CD4-positive, alpha-beta memory T cell (primary cell): ENCODE measurements at regions not wholly inside any gene's neighbourhood (a gene's known extent, or its start where the extent isn't known, plus 50 kb on each side); places are given as distances from the start of the nearest gene placed in this dataset.

Experiments used
- CTCF ChIA-PET: fragments of 350-600 bp; sonication (Branson Sonifier 250); formaldehyde crosslinking; loops from one replicate; lab custom pipeline; 2021; ENCODE audit warnings: inconsistent platforms; ENCODE audit not compliant: partially characterized antibody; lab: Charles Lee
- POLR2A ChIA-PET: fragments of 350-600 bp; sonication (Branson Sonifier 250); formaldehyde crosslinking; loops from one replicate; lab custom pipeline; 2021; ENCODE audit not compliant: partially characterized antibody; lab: Charles Lee
- DNase-seq, 5 donors: peaks; one replicate each; pipeline versions ENCODE4 v3.0.0 to v3.0.0-alpha.2; 2020 to 2022; ENCODE audit warnings: mixed read lengths in 1 of 5
- H3K27ac ChIP-seq: one replicate; pipeline ENCODE4 v1.7.0; 2013; ENCODE audit warnings: low read depth, low read length
- H3K27me3 ChIP-seq: 2 replicates; pipeline ENCODE4 v1.7.0; 2013; ENCODE audit warnings: mild to moderate bottlenecking, low read length, moderate library complexity; ENCODE audit not compliant: insufficient read depth
- H3K36me3 ChIP-seq: 2 replicates; pipeline ENCODE4 v1.7.0; 2013; ENCODE audit warnings: mild to moderate bottlenecking, low read length, moderate library complexity; ENCODE audit not compliant: insufficient read depth
- H3K4me1 ChIP-seq: 2 replicates; pipeline ENCODE4 v1.7.0; 2013; ENCODE audit warnings: mild to moderate bottlenecking, low read length, moderate library complexity; ENCODE audit not compliant: insufficient read depth
- H3K4me3 ChIP-seq, 2 donors: one replicate each; pipeline ENCODE4 v1.7.0; 2013; ENCODE audit warnings: low read length in 2 of 2, mild to moderate bottlenecking in 1 of 2
- H3K9me3 ChIP-seq, 2 donors: one replicate each; pipeline ENCODE4 v1.7.0; 2013; ENCODE audit warnings: low read length in 2 of 2, control low read depth in 1 of 2; ENCODE audit not compliant: control insufficient read depth in 1 of 2
- H3K27ac Mint-ChIP-seq, 7 donors: one replicate each; pipeline ENCODE4 v1.8.0; 2020 to 2021; ENCODE audit warnings: mixed read lengths in 7 of 7, mild to moderate bottlenecking in 6 of 7, inconsistent platforms in 3 of 7, moderate library complexity in 3 of 7
- H3K27me3 Mint-ChIP-seq, 2 donors: one replicate each; pipeline ENCODE4 v1.8.0; 2020 to 2021; ENCODE audit warnings: mixed read lengths in 2 of 2
- H3K36me3 Mint-ChIP-seq, 2 donors: one replicate each; pipeline ENCODE4 v1.8.0; 2020 to 2021; ENCODE audit warnings: mixed read lengths in 2 of 2, inconsistent platforms in 1 of 2, mild to moderate bottlenecking in 1 of 2
- H3K4me1 Mint-ChIP-seq, 4 donors: one replicate each; pipeline ENCODE4 v1.8.0; 2020 to 2021; ENCODE audit warnings: mixed read lengths in 4 of 4, mild to moderate bottlenecking in 1 of 4
- H3K4me3 Mint-ChIP-seq, 8 donors: one replicate each; pipeline ENCODE4 v1.8.0; 2020 to 2021; ENCODE audit warnings: mixed read lengths in 8 of 8, mild to moderate bottlenecking in 7 of 8, moderate library complexity in 6 of 8, inconsistent platforms in 3 of 8
- H3K9me3 Mint-ChIP-seq, 8 donors: one replicate each; pipeline ENCODE4 v1.8.0; 2020 to 2021; ENCODE audit warnings: mixed read lengths in 8 of 8, mild to moderate bottlenecking in 5 of 8, inconsistent platforms in 3 of 8, moderate library complexity in 1 of 8
- intact Hi-C: fragments of 100-400 bp; cut with micrococcal nuclease; formaldehyde crosslinking; loops from one replicate; pipeline ENCODE4 v1.15.1; 2023

DNA sequence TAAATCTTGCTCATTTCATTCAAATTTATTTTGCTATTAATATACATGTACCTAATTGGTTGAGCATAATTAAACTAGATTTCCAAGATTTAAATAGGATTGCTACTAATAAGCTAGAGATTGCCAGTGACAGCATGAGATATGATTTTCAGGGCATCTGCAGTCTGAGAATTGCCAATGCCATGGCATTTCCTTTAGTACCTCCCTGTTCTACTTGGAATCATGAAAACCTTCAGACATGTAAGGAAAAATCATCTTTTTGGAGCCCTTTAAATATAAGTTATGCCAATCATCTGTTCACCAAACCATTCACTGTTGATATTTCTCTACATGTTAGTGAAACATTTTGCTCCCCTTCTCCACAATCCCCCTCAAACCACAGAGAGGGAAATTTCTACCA lies 691.4 kb downstream of the DNAH5 start:
- CTCF ChIA-PET = no interaction called here
- Histone ChIP-seq H3K4me3 (no peak overlapping the region), H3K4me1 (no peaks in the 10 kb centered on the region), H3K9me3 (no peaks in the 10 kb centered on the region), H3K27ac (no peak overlapping the region), H3K36me3 (no peaks in the 10 kb centered on the region), H3K27me3 (no peaks in the 10 kb centered on the region)
- no peaks in the 10 kb centered on the region for H3K36me3 Mint-ChIP-seq
- H3K9me3 Mint-ChIP-seq = peaks cover 0 to 22% (median 10%) of the 10 kb centered on the region in 8 donors
- H3K27me3 Mint-ChIP-seq = no peaks in the 10 kb centered on the region
- POLR2A ChIA-PET = no interaction called here
- no peak overlapping the region for H3K4me3 Mint-ChIP-seq
- intact Hi-C loops = no loop called here
- no peak for DNase-seq
- no peaks in the 10 kb centered on the region for H3K4me1 Mint-ChIP-seq
- H3K27ac Mint-ChIP-seq = no peak overlapping the region

GRCh38 chr5:13252699-13253098 lies 691.8 kb downstream of the DNAH5 start:
- H3K9me3 Mint-ChIP-seq = peaks cover 0 to 19% (median 10%) of the 10 kb centered on the region in 8 donors
- H3K4me3 Mint-ChIP-seq = no peak overlapping the region
- CTCF ChIA-PET = no interaction called here
- intact Hi-C loops = no loop called here
- H3K27me3 Mint-ChIP-seq = no peaks in the 10 kb centered on the region
- H3K27me3 ChIP-seq = no peaks in the 10 kb centered on the region
- no peak overlapping the region for H3K27ac ChIP-seq
- H3K36me3 Mint-ChIP-seq = no peaks in the 10 kb centered on the region
- H3K9me3 ChIP-seq = no peaks in the 10 kb centered on the region
- POLR2A ChIA-PET = no interaction called here
- H3K4me3 ChIP-seq = no peak overlapping the region
- H3K4me1 ChIP-seq = no peaks in the 10 kb centered on the region
- DNase-seq = no peak
- H3K36me3 ChIP-seq = no peaks in the 10 kb centered on the region
- H3K4me1 Mint-ChIP-seq = no peaks in the 10 kb centered on the region
- no peak overlapping the region for H3K27ac Mint-ChIP-seq

DNA sequence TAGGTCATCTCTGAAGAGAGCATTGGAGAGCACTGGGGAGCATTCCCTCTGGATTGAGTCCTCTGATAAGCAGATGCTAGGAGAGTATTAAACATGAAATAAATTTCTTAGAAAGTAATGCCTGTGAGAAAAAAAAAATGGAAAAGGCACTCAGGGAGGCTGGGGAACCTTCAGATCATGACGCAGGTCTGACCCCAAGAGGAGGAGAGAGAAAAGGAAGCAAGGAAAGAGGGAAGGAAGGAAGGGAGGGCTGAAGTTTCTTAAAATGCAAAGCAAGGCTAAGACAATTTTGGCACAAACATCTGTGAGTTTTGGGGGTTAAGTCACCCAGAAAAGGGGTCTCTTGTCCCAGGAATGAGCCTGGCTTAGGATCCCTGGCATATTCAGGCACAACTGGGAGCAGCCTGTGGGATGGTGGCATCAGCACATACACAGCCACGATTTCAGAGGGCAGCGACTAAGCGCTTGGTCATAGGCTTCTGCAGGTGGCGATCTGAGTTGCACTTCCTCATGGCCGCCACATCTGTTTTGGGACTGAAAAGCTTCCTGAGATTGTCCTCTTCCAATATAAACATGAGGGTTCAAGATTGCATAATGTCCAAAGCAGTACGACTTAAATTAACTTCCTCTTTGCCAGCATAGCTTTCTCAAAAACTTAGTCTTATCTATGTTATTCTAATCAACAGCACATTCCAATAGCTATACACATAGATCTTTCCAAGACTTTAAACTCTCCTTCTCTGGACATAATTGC lies 692.7 kb downstream of the DNAH5 start:
- H3K36me3 ChIP-seq = no peaks in the 10 kb centered on the region
- Mint-ChIP-seq H3K27me3 (no peaks in the 10 kb centered on the region), H3K9me3 (peaks cover 0 to 16% (median 10%) of the 10 kb centered on the region in 8 donors), H3K27ac (no peak overlapping the region), H3K4me3 (no peak overlapping the region), H3K4me1 (no peaks in the 10 kb centered on the region), H3K36me3 (no peaks in the 10 kb centered on the region)
- H3K4me1 ChIP-seq = no peaks in the 10 kb centered on the region
- no peak overlapping the region for H3K4me3 ChIP-seq
- POLR2A ChIA-PET = no interaction called here
- H3K9me3 ChIP-seq = no peaks in the 10 kb centered on the region
- DNase-seq = no peak
- H3K27ac ChIP-seq = no peak overlapping the region
- CTCF ChIA-PET = no interaction called here
- intact Hi-C loops = no loop called here
- no peaks in the 10 kb centered on the region for H3K27me3 ChIP-seq

DNA sequence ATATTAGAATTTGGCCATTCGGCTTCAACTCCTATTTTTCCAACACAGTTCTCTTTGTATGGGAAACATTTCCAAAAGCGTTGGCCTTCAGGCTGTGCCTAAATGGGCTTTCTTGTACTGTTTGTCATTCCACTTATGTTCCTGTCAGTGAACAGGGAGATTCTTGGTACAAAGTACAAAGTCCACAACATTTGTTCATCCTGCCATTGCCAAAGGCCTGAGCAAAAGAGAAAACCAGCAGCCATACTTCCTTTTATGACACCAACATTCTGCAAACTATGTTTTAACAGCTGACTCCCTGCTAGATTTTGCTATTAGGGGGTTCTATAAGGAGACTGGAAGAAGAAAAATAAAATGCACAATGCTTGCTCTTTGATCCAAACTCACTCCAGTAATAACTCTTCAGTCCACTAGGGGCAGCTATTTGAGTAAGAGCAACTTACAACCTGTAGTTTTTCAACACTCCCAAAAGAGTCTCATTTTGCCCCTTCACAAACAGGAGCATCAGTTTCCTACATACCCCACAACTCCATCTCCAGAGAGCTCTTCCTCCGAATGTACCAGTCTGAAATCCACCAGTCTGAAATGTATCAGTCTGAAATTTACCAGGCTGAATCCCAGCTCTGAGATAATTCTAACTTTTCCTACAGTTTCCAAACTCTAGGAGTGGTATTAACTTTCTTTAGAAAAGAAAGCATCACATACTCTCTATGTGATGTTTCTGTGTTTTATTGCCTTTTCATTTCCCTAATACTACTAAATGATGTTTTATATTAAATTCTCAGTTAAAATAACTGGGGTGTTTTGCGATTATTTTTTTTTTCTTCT lies 693.8 kb downstream of the DNAH5 start:
- Histone ChIP-seq H3K27ac (no peak overlapping the region), H3K9me3 (no peaks in the 10 kb centered on the region), H3K36me3 (no peaks in the 10 kb centered on the region), H3K4me3 (no peak overlapping the region), H3K27me3 (no peaks in the 10 kb centered on the region), H3K4me1 (no peaks in the 10 kb centered on the region)
- Mint-ChIP-seq H3K27ac (no peak overlapping the region), H3K36me3 (no peaks in the 10 kb centered on the region), H3K4me1 (no peaks in the 10 kb centered on the region), H3K4me3 (no peak overlapping the region), H3K9me3 (peaks cover 0 to 16% (median 8%) of the 10 kb centered on the region in 8 donors), H3K27me3 (no peaks in the 10 kb centered on the region)
- intact Hi-C loops = no loop called here
- CTCF ChIA-PET = no interaction called here
- POLR2A ChIA-PET = no interaction called here
- no peak for DNase-seq

DNA sequence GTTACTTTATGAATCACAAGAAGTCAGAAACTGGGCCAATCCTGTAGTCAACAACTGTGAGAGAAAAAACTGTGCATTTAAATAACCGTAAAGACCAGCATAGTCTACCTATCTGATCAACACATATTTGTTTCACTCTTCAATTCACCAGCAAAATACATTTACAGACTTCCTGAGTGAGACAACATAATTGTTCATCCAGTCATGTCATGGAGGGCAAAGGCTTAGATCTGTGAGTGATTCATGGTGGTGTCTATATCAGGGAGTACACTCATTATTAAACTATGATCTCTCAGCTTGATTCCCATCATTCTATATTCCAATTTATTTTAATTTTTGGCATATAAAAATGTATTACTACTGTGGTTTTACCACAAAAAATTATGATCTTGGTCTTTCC lies 694.6 kb downstream of the DNAH5 start:
- H3K4me1 ChIP-seq = no peaks in the 10 kb centered on the region
- ChIA-PET POLR2A (no interaction called here), CTCF (no interaction called here)
- Mint-ChIP-seq H3K27me3 (no peaks in the 10 kb centered on the region), H3K4me3 (no peak overlapping the region), H3K9me3 (peaks cover 0 to 19% (median 10%) of the 10 kb centered on the region in 8 donors), H3K36me3 (no peaks in the 10 kb centered on the region), H3K27ac (no peak overlapping the region), H3K4me1 (no peaks in the 10 kb centered on the region)
- no peak for DNase-seq
- H3K27me3 ChIP-seq = no peaks in the 10 kb centered on the region
- H3K9me3 ChIP-seq = no peaks in the 10 kb centered on the region
- no peak overlapping the region for H3K4me3 ChIP-seq
- H3K27ac ChIP-seq = no peak overlapping the region
- intact Hi-C loops = no loop called here
- H3K36me3 ChIP-seq = no peaks in the 10 kb centered on the region

DNA sequence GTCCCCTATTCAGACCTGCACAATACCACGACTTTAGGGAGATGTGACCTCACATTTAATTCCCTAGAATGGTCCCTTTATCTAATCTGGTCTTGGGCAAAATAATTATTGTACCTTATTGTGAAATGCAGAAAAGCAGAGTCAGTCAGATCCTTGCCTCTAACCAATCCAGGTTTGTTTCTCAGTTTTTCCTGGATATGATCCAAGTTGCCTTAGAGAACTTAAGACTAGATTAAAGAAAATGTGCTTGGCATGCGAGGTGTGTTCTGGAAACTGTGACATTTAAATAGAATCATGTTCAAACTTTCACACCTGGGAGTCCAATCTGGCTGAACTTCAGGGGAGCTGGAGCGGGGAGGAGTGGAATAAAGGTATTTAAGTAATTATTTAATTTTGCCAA lies 696.2 kb downstream of the DNAH5 start:
- Mint-ChIP-seq H3K4me3 (no peak overlapping the region), H3K4me1 (no peaks in the 10 kb centered on the region), H3K27me3 (no peaks in the 10 kb centered on the region), H3K27ac (no peak overlapping the region), H3K36me3 (no peaks in the 10 kb centered on the region), H3K9me3 (peaks cover 0 to 19% (median 9%) of the 10 kb centered on the region in 8 donors)
- Histone ChIP-seq H3K9me3 (no peaks in the 10 kb centered on the region), H3K27me3 (no peaks in the 10 kb centered on the region), H3K36me3 (no peaks in the 10 kb centered on the region), H3K27ac (no peak overlapping the region), H3K4me3 (no peak overlapping the region), H3K4me1 (no peaks in the 10 kb centered on the region)
- intact Hi-C loops = no loop called here
- ChIA-PET CTCF (no interaction called here), POLR2A (no interaction called here)
- DNase-seq = no peak

GRCh38 chr5:13246053-13246452 lies 698.4 kb downstream of the DNAH5 start:
- intact Hi-C loops = no loop called here
- Mint-ChIP-seq H3K4me1 (no peaks in the 10 kb centered on the region), H3K4me3 (no peak overlapping the region), H3K27me3 (no peaks in the 10 kb centered on the region), H3K9me3 (peaks cover 0 to 13% (median 5%) of the 10 kb centered on the region in 8 donors), H3K36me3 (no peaks in the 10 kb centered on the region), H3K27ac (no peak overlapping the region)
- H3K27ac ChIP-seq = no peak overlapping the region
- no peak for DNase-seq
- no peaks in the 10 kb centered on the region for H3K9me3 ChIP-seq
- no peaks in the 10 kb centered on the region for H3K27me3 ChIP-seq
- CTCF ChIA-PET = no interaction called here
- H3K4me1 ChIP-seq = no peaks in the 10 kb centered on the region
- no peaks in the 10 kb centered on the region for H3K36me3 ChIP-seq
- POLR2A ChIA-PET = no interaction called here
- H3K4me3 ChIP-seq = no peak overlapping the region
